H1 (cell line): ENCODE measurements at regions not wholly inside any gene's neighbourhood (a gene's known extent, or its start where the extent isn't known, plus 50 kb on each side); places are given as distances from the start of the nearest gene placed in this dataset.

Experiments used
- CTBP2 ChIP-seq: IDR thresholded peaks from 2 replicates; pipeline ENCODE4 v1.7.0; 2011; ENCODE audit warnings: borderline replicate concordance, mild to moderate bottlenecking, moderate library complexity, mixed read lengths, low read length; ENCODE audit not compliant: insufficient read depth, insufficient read length
- EP300 ChIP-seq, 2 experiments: IDR thresholded peaks; 1 replicate in 1 of 2; 2 replicates in 1 of 2; pipeline ENCODE4 v1.6.1; 2011 to 2012; ENCODE audit warnings: low read depth in 2 of 2, low read length in 2 of 2, mild to moderate bottlenecking in 2 of 2, borderline replicate concordance in 1 of 2, inconsistent platforms in 1 of 2, moderate library complexity in 1 of 2
- POU5F1 ChIP-seq: IDR thresholded peaks from 2 replicates; pipeline ENCODE4 v1.6.1; 2011; ENCODE audit warnings: low read depth, mild to moderate bottlenecking, low read length, moderate library complexity
- TF ChIP-seq, protein P1 (sequence below): fragments of 300-600 bp; sonication (generic); IDR thresholded peaks from 2 replicates; pipeline ENCODE4 v1.7.1; 2012; ENCODE audit warnings: low read length, moderate library complexity, mild to moderate bottlenecking, inconsistent platforms; ENCODE audit not compliant: insufficient replicate concordance

DNA sequence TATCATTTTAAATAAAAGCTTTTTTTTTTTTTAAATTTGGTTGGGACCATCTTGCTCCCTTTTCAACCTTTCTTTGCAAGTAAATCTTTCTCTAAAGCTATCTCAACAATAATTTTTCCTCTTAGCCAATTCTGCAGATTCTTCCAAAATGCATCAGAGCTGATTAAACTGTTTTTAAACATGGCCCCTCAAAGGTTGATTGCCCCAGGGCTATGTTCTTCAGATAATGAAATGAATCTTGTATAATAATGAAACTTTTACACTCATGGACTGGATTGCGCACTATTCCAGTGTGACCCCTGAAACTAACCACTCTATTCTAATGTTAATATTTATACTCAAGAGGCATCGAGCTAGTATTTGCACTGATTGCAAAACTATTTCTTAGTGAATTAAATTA lies 222.8 kb upstream of the PRDM9 start (continued):
- TF ChIP-seq, protein P1, sequence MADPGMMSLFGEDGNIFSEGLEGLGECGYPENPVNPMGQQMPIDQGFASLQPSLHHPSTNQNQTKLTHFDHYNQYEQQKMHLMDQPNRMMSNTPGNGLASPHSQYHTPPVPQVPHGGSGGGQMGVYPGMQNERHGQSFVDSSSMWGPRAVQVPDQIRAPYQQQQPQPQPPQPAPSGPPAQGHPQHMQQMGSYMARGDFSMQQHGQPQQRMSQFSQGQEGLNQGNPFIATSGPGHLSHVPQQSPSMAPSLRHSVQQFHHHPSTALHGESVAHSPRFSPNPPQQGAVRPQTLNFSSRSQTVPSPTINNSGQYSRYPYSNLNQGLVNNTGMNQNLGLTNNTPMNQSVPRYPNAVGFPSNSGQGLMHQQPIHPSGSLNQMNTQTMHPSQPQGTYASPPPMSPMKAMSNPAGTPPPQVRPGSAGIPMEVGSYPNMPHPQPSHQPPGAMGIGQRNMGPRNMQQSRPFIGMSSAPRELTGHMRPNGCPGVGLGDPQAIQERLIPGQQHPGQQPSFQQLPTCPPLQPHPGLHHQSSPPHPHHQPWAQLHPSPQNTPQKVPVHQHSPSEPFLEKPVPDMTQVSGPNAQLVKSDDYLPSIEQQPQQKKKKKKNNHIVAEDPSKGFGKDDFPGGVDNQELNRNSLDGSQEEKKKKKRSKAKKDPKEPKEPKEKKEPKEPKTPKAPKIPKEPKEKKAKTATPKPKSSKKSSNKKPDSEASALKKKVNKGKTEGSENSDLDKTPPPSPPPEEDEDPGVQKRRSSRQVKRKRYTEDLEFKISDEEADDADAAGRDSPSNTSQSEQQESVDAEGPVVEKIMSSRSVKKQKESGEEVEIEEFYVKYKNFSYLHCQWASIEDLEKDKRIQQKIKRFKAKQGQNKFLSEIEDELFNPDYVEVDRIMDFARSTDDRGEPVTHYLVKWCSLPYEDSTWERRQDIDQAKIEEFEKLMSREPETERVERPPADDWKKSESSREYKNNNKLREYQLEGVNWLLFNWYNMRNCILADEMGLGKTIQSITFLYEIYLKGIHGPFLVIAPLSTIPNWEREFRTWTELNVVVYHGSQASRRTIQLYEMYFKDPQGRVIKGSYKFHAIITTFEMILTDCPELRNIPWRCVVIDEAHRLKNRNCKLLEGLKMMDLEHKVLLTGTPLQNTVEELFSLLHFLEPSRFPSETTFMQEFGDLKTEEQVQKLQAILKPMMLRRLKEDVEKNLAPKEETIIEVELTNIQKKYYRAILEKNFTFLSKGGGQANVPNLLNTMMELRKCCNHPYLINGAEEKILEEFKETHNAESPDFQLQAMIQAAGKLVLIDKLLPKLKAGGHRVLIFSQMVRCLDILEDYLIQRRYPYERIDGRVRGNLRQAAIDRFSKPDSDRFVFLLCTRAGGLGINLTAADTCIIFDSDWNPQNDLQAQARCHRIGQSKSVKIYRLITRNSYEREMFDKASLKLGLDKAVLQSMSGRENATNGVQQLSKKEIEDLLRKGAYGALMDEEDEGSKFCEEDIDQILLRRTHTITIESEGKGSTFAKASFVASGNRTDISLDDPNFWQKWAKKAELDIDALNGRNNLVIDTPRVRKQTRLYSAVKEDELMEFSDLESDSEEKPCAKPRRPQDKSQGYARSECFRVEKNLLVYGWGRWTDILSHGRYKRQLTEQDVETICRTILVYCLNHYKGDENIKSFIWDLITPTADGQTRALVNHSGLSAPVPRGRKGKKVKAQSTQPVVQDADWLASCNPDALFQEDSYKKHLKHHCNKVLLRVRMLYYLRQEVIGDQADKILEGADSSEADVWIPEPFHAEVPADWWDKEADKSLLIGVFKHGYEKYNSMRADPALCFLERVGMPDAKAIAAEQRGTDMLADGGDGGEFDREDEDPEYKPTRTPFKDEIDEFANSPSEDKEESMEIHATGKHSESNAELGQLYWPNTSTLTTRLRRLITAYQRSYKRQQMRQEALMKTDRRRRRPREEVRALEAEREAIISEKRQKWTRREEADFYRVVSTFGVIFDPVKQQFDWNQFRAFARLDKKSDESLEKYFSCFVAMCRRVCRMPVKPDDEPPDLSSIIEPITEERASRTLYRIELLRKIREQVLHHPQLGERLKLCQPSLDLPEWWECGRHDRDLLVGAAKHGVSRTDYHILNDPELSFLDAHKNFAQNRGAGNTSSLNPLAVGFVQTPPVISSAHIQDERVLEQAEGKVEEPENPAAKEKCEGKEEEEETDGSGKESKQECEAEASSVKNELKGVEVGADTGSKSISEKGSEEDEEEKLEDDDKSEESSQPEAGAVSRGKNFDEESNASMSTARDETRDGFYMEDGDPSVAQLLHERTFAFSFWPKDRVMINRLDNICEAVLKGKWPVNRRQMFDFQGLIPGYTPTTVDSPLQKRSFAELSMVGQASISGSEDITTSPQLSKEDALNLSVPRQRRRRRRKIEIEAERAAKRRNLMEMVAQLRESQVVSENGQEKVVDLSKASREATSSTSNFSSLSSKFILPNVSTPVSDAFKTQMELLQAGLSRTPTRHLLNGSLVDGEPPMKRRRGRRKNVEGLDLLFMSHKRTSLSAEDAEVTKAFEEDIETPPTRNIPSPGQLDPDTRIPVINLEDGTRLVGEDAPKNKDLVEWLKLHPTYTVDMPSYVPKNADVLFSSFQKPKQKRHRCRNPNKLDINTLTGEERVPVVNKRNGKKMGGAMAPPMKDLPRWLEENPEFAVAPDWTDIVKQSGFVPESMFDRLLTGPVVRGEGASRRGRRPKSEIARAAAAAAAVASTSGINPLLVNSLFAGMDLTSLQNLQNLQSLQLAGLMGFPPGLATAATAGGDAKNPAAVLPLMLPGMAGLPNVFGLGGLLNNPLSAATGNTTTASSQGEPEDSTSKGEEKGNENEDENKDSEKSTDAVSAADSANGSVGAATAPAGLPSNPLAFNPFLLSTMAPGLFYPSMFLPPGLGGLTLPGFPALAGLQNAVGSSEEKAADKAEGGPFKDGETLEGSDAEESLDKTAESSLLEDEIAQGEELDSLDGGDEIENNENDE, result no peak
- no peak for TF ChIP-seq CTBP2
- no peak for TF ChIP-seq POU5F1
- TF ChIP-seq EP300 (IDR thresholded peaks at IDR 0.05; ENCODE audit: borderline replicate concordance in 1 of 2, low read depth in 2 of 2, low read length in 2 of 2), result no peak
- TF ChIP-seq, all 59 proteins: peak for 0
